Uterus (tissue), 3 donors: ENCODE measurements at regions not wholly inside any gene's neighbourhood (a gene's known extent, or its start where the extent isn't known, plus 50 kb on each side); places are given as distances from the start of the nearest gene placed in this dataset.

Source experiments
- DNase-seq, 2 donors: peaks; one replicate each; pipeline ENCODE4 v3.0.0-alpha.2; 2019 to 2020
- H3K27ac ChIP-seq, 2 donors: fragments of 200-600 bp; sonication (generic); 1 replicate in 1 of 2; 2 replicates in 1 of 2; pipeline ENCODE4 v1.5.1; 2016 to 2018
- H3K27me3 ChIP-seq, 2 donors: fragments of 200-600 bp; sonication (generic); one replicate each; pipeline ENCODE4 v1.5.1; 2018 to 2019; ENCODE audit warnings: control low read depth in 1 of 2
- H3K36me3 ChIP-seq, 2 donors: fragments of 200-600 bp; sonication (generic); one replicate each; pipeline ENCODE4 v1.5.1; 2019; ENCODE audit warnings: control low read depth in 1 of 2
- H3K4me1 ChIP-seq, 2 donors: fragments of 200-600 bp; sonication (generic); one replicate each; pipeline ENCODE4 v1.5.1; 2018 to 2019; ENCODE audit warnings: control low read depth in 1 of 2
- H3K4me3 ChIP-seq, 2 donors: fragments of 200-600 bp; sonication (generic); 1 replicate in 1 of 2; 2 replicates in 1 of 2; pipeline ENCODE4 v1.5.1; 2018 to 2019; ENCODE audit warnings: mild to moderate bottlenecking in 1 of 2
- H3K9me3 ChIP-seq, 2 donors: fragments of 200-600 bp; sonication (generic); one replicate each; pipeline ENCODE4 v1.5.1; 2019; ENCODE audit warnings: control low read depth in 1 of 2
- POLR2A ChIP-seq, 2 donors: fragments of 450-650 bp; IDR thresholded peaks; one replicate each; pipeline ENCODE4 v1.6.1; 2016; ENCODE audit warnings: antibody characterized with exemption in 2 of 2, mild to moderate bottlenecking in 1 of 2, moderate library complexity in 1 of 2
- intact Hi-C: fragments of 100-400 bp; cut with DNase I; formaldehyde crosslinking; loops from one replicate; pipeline ENCODE4 v1.15.1; 2023; ENCODE audit warnings: low total_unique reads
- TF ChIP-seq, protein P1 (sequence below), 4 experiments: fragments of 200-600 bp in 2 of 4; fragments of 450-650 bp in 2 of 4; sonication (generic) in 2 of 4; IDR thresholded peaks; one replicate each; pipeline ENCODE4 v1.5.1; 2016 to 2019; ENCODE audit warnings: antibody characterized with exemption in 4 of 4, mild to moderate bottlenecking in 2 of 4, moderate library complexity in 1 of 4
- donor health status: DM: yes; HTN: yes; CAD: no.

DNA sequence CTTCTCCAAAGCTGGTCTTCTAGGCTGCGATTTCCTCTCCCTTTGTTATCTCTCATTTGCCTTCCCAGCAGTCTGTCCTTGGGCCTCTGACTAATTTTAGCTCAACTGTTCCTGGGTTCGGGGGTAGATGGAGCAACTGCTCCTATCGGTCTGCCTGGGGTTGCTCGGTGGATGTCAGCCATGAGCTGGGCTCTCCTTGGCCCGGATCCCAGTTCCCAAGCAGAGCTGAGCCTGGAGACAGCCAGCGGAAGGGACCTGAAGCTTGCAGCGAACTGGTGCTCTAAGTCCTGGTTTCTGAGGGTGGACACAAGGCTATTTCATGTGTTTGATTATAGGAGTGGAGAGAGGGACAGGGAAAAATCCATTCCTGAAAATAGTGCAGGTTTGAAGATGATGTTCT lies 423.0 kb downstream of the RPS6KC1 start:
- no peaks in the 10 kb centered on the region for H3K27me3 ChIP-seq
- intact Hi-C loops: no loop called here
- no peaks in the 10 kb centered on the region for H3K9me3 ChIP-seq
- no peaks in the 10 kb centered on the region for H3K4me1 ChIP-seq
- no peak overlapping the region for H3K4me3 ChIP-seq
- H3K36me3 ChIP-seq: no peaks in the 10 kb centered on the region
- TF ChIP-seq, protein P1, sequence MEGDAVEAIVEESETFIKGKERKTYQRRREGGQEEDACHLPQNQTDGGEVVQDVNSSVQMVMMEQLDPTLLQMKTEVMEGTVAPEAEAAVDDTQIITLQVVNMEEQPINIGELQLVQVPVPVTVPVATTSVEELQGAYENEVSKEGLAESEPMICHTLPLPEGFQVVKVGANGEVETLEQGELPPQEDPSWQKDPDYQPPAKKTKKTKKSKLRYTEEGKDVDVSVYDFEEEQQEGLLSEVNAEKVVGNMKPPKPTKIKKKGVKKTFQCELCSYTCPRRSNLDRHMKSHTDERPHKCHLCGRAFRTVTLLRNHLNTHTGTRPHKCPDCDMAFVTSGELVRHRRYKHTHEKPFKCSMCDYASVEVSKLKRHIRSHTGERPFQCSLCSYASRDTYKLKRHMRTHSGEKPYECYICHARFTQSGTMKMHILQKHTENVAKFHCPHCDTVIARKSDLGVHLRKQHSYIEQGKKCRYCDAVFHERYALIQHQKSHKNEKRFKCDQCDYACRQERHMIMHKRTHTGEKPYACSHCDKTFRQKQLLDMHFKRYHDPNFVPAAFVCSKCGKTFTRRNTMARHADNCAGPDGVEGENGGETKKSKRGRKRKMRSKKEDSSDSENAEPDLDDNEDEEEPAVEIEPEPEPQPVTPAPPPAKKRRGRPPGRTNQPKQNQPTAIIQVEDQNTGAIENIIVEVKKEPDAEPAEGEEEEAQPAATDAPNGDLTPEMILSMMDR (IDR thresholded peaks at IDR 0.05): no peak
- TF ChIP-seq POLR2A (IDR thresholded peaks at IDR 0.05): no peak
- DNase-seq: no peak
- no peak overlapping the region for H3K27ac ChIP-seq

DNA sequence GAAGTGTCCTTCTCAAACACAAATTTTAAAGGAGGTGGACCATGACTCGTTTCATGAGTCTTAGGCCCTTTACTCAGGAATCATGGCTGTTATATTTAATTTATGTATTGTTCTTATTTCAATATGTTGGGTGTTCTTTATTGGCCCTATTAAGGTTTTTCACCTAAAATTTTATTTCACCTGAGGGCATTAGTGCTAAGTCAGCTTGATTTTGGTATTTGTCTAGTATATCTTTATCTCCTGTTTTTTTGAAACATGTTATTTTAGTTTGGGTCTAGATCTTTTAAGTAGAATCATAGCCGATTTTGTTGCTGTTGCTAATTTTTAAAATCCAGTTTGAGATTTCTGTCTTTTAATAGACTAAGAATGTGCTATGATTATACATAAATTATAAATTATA lies 430.4 kb downstream of the RPS6KC1 start:
- no peaks in the 10 kb centered on the region for H3K9me3 ChIP-seq
- H3K4me1 ChIP-seq: no peaks in the 10 kb centered on the region
- TF ChIP-seq POLR2A (IDR thresholded peaks at IDR 0.05): no peak
- TF ChIP-seq, protein P1 (IDR thresholded peaks at IDR 0.05): no peak
- H3K4me3 ChIP-seq: no peak overlapping the region
- DNase-seq: no peak
- no peaks in the 10 kb centered on the region for H3K36me3 ChIP-seq
- intact Hi-C loops: no loop called here
- H3K27me3 ChIP-seq: no peaks in the 10 kb centered on the region
- no peak overlapping the region for H3K27ac ChIP-seq

DNA sequence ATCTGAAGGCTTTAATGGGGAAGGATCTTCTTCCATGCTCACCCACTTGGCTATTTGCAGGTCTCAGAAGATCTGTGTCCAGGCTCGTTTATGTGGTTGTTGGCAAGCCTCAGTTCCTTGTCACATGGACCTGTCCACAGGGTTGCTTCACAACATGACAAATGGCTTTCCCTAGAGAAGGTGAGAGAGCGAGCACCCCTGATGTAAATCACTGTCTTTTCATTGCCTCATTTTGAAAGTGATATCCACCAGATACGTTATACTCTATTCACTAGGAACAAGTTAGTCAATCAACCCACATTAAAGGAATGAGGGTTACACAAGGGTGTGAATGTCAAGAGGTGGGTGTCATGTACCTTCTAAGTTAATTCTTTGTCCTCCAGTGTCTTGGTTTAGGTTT lies 433.3 kb downstream of the RPS6KC1 start:
- H3K27ac ChIP-seq: no peak overlapping the region
- TF ChIP-seq POLR2A (IDR thresholded peaks at IDR 0.05): no peak
- TF ChIP-seq, protein P1 (IDR thresholded peaks at IDR 0.05): no peak
- no peak overlapping the region for H3K4me3 ChIP-seq
- no peaks in the 10 kb centered on the region for H3K4me1 ChIP-seq
- H3K36me3 ChIP-seq: no peaks in the 10 kb centered on the region
- no peak for DNase-seq
- H3K9me3 ChIP-seq: no peaks in the 10 kb centered on the region
- intact Hi-C loops: no loop called here
- H3K27me3 ChIP-seq: no peaks in the 10 kb centered on the region

DNA sequence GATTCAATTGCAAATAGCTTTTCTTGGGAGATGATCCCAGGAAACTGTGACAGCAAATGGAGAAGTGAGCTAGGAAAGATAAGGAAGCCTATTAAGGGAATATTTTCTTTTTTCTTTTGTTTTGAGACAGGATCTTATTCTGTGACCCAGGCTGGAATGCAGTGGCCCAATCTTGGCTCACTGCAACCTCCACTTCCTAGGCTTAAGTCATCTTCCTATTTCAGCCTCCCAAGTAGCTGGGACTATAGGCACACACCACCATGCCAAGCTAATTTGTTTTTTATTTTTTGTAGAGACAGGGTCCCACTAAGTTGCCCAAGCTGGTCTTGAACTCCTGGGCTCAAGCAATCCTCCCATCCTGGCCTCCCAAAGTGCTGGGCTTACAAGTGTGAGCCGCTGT lies 433.7 kb downstream of the RPS6KC1 start:
- DNase-seq: no peak
- Histone ChIP-seq H3K9me3 (no peaks in the 10 kb centered on the region), H3K36me3 (no peaks in the 10 kb centered on the region), H3K27me3 (no peaks in the 10 kb centered on the region), H3K4me1 (no peaks in the 10 kb centered on the region), H3K27ac (no peak overlapping the region), H3K4me3 (no peak overlapping the region)
- TF ChIP-seq, protein P1 (IDR thresholded peaks at IDR 0.05): no peak
- no peak for TF ChIP-seq POLR2A (IDR thresholded peaks at IDR 0.05)
- intact Hi-C loops: no loop called here

DNA sequence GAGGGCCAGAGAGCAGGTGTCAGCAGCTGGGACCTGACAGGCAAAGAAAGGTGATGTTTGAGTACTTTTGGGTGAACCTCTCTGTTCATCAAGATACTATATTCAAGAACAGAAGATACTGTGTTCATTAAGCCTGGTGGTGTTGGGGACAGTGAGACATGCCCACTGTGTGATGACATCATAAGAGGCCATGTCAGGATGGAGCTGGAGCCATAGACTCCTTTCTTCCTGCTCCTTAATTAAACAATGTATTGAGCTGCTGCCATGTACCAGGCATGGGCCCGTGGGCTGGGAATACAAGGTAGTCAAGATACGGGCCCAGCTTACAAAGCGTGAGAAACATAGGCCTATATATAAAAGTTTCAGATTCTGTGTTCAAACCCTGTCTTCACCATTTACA lies 435.4 kb downstream of the RPS6KC1 start:
- H3K27me3 ChIP-seq: no peaks in the 10 kb centered on the region
- intact Hi-C loops: no loop called here
- no peak overlapping the region for H3K4me3 ChIP-seq
- no peaks in the 10 kb centered on the region for H3K36me3 ChIP-seq
- no peaks in the 10 kb centered on the region for H3K9me3 ChIP-seq
- no peaks in the 10 kb centered on the region for H3K4me1 ChIP-seq
- TF ChIP-seq, protein P1 (IDR thresholded peaks at IDR 0.05): no peak
- no peak for TF ChIP-seq POLR2A (IDR thresholded peaks at IDR 0.05)
- DNase-seq: no peak
- H3K27ac ChIP-seq: no peak overlapping the region
